ENCODE measurements at regions not wholly inside any gene's neighbourhood (a gene's known extent, or its start where the extent isn't known, plus 50 kb on each side); places are given as distances from the start of the nearest gene placed in this dataset.

- Mint-ChIP-seq H3K4me3 (no peak overlapping the region), H3K27ac (no peak overlapping the region), H3K4me1 (no peaks in the 10 kb centered on the region), H3K27me3 (ENCODE audit: insufficient read depth, low read depth, poor library complexity) (no peaks in the 10 kb centered on the region), H3K36me3 (ENCODE audit: low read depth) (peaks cover 11% of the 10 kb centered on the region), H3K9me3 (peaks cover 24% of the 10 kb centered on the region)
- no peaks in the 10 kb centered on the region for H3K79me2 ChIP-seq (replicated peaks; ENCODE audit: insufficient read depth)
- no peaks in the 10 kb centered on the region for H3K4me1 ChIP-seq (ENCODE audit: insufficient read depth)
- H4K20me1 ChIP-seq (replicated peaks; ENCODE audit: insufficient read depth), result no peaks in the 10 kb centered on the region
- no peak overlapping the region for H3K27ac ChIP-seq (ENCODE audit: low read depth)
- H3K9me2 ChIP-seq (ENCODE audit: insufficient read depth), result no peaks in the 10 kb centered on the region
- 0 out of 2 replicates have a peak overlapping the region, but pooled peaks have one; percentile 30 for H2AFZ ChIP-seq
- no peaks in the 10 kb centered on the region for H3F3A ChIP-seq (replicated peaks; ENCODE audit: low read depth)
- TF ChIP-seq ZNF462 (CRISPR knock-in tag; IDR thresholded peaks at IDR 0.05) (no peak), REST (IDR thresholded peaks at IDR 0.05; ENCODE audit: unreplicated experiment) (no peak), ZNF331 (CRISPR knock-in tag; IDR thresholded peaks at IDR 0.05; ENCODE audit: low read depth) (no peak), NANOG (IDR thresholded peaks at IDR 0.05; ENCODE audit: borderline replicate concordance) (no peak), CTCF (conservative IDR thresholded peaks at IDR 0.05; ENCODE audit: low read depth in 2 of 2) (no peak), JUNB (IDR thresholded peaks at IDR 0.05; ENCODE audit: unreplicated experiment) (no peak), ETS1 (IDR thresholded peaks at IDR 0.05) (no peak), POLR2AphosphoS5 (IDR thresholded peaks at IDR 0.05; ENCODE audit: low read depth) (no peak), ZNF114 (CRISPR knock-in tag; IDR thresholded peaks at IDR 0.05) (no peak), EZH2phosphoT487 (IDR thresholded peaks at IDR 0.05; ENCODE audit: unreplicated experiment) (no peak), EZH2 (IDR thresholded peaks at IDR 0.05; ENCODE audit: low read depth, unreplicated experiment) (no peak), CREB1 (CRISPR knock-in tag; IDR thresholded peaks at IDR 0.05; ENCODE audit: low read depth) (no peak), STAT1 (IDR thresholded peaks at IDR 0.05; ENCODE audit: unreplicated experiment) (no peak)
- DNase-seq (ENCODE audit: low spot score) (no peak), ATAC-seq (no peak)
- no peak overlapping the region for H3K4me3 ChIP-seq
- H3K4me2 ChIP-seq, result no peak overlapping the region
- H3K36me3 ChIP-seq (ENCODE audit: insufficient read depth), result no peaks in the 10 kb centered on the region
- H3K27me3 ChIP-seq (ENCODE audit: insufficient read depth), result no peaks in the 10 kb centered on the region
These were observed 870.0 kb downstream of the LRRIQ3 start for GRCh38 chr1:73327998-73328397.

Data from GM23338 (cell line).